ENCODE measurements at regions not wholly inside any gene's neighbourhood (a gene's known extent, or its start where the extent isn't known, plus 50 kb on each side); places are given as distances from the start of the nearest gene placed in this dataset.

DNA sequence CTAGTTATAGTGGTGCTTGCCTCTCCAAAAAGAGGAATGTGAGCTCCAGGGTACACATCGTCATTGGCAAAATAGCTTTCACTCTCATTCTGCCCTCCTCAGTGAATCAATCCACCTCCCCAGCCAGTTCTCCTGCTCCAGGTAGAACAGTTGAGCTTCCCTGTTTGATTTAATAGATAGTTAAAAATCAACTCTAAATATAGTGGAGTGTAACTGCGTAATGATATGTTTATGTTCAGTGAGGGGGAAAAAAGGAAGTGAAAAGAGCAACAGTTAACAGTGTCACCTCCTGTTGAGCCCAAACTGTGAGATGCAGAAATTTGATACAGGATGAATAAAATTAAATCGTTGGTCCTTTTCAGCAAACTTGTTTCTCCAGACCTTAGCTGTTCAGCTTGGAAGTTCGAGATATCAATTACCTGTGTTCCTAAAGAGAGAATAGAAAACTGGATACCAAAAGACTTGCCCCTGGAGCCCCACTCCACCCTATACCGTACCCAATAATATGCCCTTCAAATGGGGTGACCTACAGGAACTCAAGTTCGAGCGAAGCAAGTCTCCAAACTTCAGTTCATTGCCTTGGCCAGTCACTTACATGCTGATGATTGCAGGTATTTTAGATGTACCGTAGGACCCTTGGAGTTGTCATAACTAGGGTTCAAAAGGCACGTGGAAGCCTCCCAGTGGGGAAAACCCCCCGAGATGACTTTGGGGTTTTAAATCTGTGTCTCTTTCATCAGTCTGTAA lies 708.4 kb downstream of the RNF144A start:
- Histone ChIP-seq H3K4me2 (no peak overlapping the region), H3K9ac (no peak overlapping the region)

DNA sequence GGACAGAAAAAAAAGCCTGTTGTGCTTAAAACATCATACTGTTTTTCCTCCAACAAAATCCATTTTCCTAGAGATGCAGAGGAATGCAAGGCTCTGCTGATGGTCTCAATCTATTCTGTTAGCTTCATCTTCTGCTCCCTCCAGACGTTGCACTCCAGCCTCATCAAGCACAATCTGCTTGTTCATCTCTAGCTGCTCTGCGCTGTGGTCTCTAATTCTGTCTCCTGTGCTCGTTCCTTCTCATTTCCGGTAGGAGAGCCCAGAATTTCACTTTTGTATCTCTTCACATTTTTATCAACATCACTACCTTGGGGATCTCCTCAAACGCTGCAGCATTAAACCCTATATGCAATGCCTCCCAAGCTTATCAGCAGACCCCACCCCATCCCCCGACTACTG lies 708.9 kb downstream of the RNF144A start:
- H3K79me2 ChIP-seq (ENCODE audit: insufficient read depth, low read depth) = no peaks in the 10 kb centered on the region
- no peaks in the 10 kb centered on the region for H3K36me3 ChIP-seq (ENCODE audit: insufficient read depth)
- TF ChIP-seq, protein P1, sequence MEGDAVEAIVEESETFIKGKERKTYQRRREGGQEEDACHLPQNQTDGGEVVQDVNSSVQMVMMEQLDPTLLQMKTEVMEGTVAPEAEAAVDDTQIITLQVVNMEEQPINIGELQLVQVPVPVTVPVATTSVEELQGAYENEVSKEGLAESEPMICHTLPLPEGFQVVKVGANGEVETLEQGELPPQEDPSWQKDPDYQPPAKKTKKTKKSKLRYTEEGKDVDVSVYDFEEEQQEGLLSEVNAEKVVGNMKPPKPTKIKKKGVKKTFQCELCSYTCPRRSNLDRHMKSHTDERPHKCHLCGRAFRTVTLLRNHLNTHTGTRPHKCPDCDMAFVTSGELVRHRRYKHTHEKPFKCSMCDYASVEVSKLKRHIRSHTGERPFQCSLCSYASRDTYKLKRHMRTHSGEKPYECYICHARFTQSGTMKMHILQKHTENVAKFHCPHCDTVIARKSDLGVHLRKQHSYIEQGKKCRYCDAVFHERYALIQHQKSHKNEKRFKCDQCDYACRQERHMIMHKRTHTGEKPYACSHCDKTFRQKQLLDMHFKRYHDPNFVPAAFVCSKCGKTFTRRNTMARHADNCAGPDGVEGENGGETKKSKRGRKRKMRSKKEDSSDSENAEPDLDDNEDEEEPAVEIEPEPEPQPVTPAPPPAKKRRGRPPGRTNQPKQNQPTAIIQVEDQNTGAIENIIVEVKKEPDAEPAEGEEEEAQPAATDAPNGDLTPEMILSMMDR (conservative IDR thresholded peaks at IDR 0.05; ENCODE audit: low read depth, low read length) = no peak
- H3K4me1 ChIP-seq (ENCODE audit: low read depth, poor library complexity, severe bottlenecking) = no peaks in the 10 kb centered on the region
- no peak overlapping the region for H3K27ac ChIP-seq
- no peaks in the 10 kb centered on the region for H3K27me3 ChIP-seq (ENCODE audit: insufficient read depth, low read depth)
- H3K4me3 ChIP-seq (IDR thresholded peaks at IDR 0.05; ENCODE audit: insufficient read depth, low read depth, low read length) = no peak overlapping the region
- H2AFZ ChIP-seq (ENCODE audit: low read depth) = no peak overlapping the region
- no peaks in the 10 kb centered on the region for H4K20me1 ChIP-seq (ENCODE audit: insufficient read depth)
- no peak overlapping the region for H3K4me2 ChIP-seq
- H3K9ac ChIP-seq = no peak overlapping the region

More for the DNA sequence above, 708.4 kb downstream of the RNF144A start:
- no peaks in the 10 kb centered on the region for H3K79me2 ChIP-seq (ENCODE audit: insufficient read depth, low read depth)
- H3K4me1 ChIP-seq (ENCODE audit: low read depth, poor library complexity, severe bottlenecking) = no peaks in the 10 kb centered on the region
- H3K4me3 ChIP-seq (IDR thresholded peaks at IDR 0.05; ENCODE audit: insufficient read depth, low read depth, low read length) = no peak overlapping the region
- H2AFZ ChIP-seq (ENCODE audit: low read depth) = no peak overlapping the region
- H4K20me1 ChIP-seq (ENCODE audit: insufficient read depth) = no peaks in the 10 kb centered on the region
- no peaks in the 10 kb centered on the region for H3K36me3 ChIP-seq (ENCODE audit: insufficient read depth)
- H3K27ac ChIP-seq = no peak overlapping the region
- H3K27me3 ChIP-seq (ENCODE audit: insufficient read depth, low read depth) = no peaks in the 10 kb centered on the region
- TF ChIP-seq, protein P1 (conservative IDR thresholded peaks at IDR 0.05; ENCODE audit: low read depth, low read length) = no peak

DNA sequence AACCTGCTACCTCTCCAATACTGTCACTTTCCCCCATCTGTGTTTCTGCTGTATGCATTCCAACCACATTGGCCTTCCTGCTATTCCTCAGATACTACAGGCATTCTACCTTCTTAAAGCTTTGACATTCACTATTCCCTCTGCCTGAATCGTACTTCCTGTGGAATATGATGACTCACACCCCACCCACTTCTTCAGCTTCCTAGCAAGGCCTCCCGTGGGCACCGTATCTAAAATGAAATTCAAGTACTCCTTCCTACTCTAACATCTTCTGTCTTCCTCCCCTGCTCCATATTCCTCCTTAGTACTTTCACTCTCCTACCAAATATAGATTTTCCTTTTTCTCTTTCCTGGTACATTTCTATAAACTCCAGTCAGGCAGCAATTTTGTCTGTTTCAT lies 710.4 kb downstream of the RNF144A start:
- Histone ChIP-seq H2AFZ (ENCODE audit: low read depth) (no peak overlapping the region), H3K9ac (no peak overlapping the region), H3K4me3 (IDR thresholded peaks at IDR 0.05; ENCODE audit: insufficient read depth, low read depth, low read length) (no peak overlapping the region), H3K27ac (no peak overlapping the region), H3K4me2 (no peak overlapping the region), H3K79me2 (ENCODE audit: insufficient read depth, low read depth) (no peaks in the 10 kb centered on the region), H4K20me1 (ENCODE audit: insufficient read depth) (no peaks in the 10 kb centered on the region), H3K4me1 (ENCODE audit: low read depth, poor library complexity, severe bottlenecking) (no peaks in the 10 kb centered on the region), H3K27me3 (ENCODE audit: insufficient read depth, low read depth) (no peaks in the 10 kb centered on the region), H3K36me3 (ENCODE audit: insufficient read depth) (no peaks in the 10 kb centered on the region)
- TF ChIP-seq, protein P1 (conservative IDR thresholded peaks at IDR 0.05; ENCODE audit: low read depth, low read length) = no peak

GRCh38 chr2:7632420-7632819 lies 715.2 kb downstream of the RNF144A start:
- Histone ChIP-seq H3K79me2 (ENCODE audit: insufficient read depth, low read depth) (no peaks in the 10 kb centered on the region), H2AFZ (ENCODE audit: low read depth) (no peak overlapping the region), H3K27ac (no peak overlapping the region), H3K27me3 (ENCODE audit: insufficient read depth, low read depth) (no peaks in the 10 kb centered on the region), H3K4me1 (ENCODE audit: low read depth, poor library complexity, severe bottlenecking) (peaks cover 29% of the 10 kb centered on the region), H3K4me2 (no peak overlapping the region), H4K20me1 (ENCODE audit: insufficient read depth) (no peaks in the 10 kb centered on the region), H3K4me3 (IDR thresholded peaks at IDR 0.05; ENCODE audit: insufficient read depth, low read depth, low read length) (no peak overlapping the region), H3K9ac (no peak overlapping the region), H3K36me3 (ENCODE audit: insufficient read depth) (no peaks in the 10 kb centered on the region)
- TF ChIP-seq, protein P1 (conservative IDR thresholded peaks at IDR 0.05; ENCODE audit: low read depth, low read length) = no peak

All from KMS-11 (cell line).